OCI-LY3 (cell line): ENCODE measurements at regions not wholly inside any gene's neighbourhood (a gene's known extent, or its start where the extent isn't known, plus 50 kb on each side); places are given as distances from the start of the nearest gene placed in this dataset.
"Not testable (repeated sequence)": the region's sequence is repeated elsewhere in the genome, so short reads cannot be mapped to it uniquely, and the experiment has no call there.

Experiments used
- H2AFZ ChIP-seq: fragments of 200-600, 300-600 bp; shearing (Covaris generic); 2 replicates; pipeline ENCODE4 v1.6.0; 2014; ENCODE audit warnings: antibody characterized with exemption, low read depth, low read length
- H3K27ac ChIP-seq: fragments of 200-600, 300-600 bp; sonication (generic); 2 replicates; pipeline ENCODE4 v1.5.1; 2014; ENCODE audit warnings: mild to moderate bottlenecking, low read length, moderate library complexity, mixed read lengths
- H3K27me3 ChIP-seq: fragments of 200-600, 300-600 bp; sonication (generic); 2 replicates; pipeline ENCODE4 v1.6.1; 2014; ENCODE audit warnings: low read depth, low read length, mixed read lengths
- H3K36me3 ChIP-seq: fragments of 200-600, 300-600 bp; sonication (generic); replicated peaks from 2 replicates; pipeline ENCODE3; 2014; ENCODE audit warnings: low read depth, low read length, mixed read lengths
- H3K4me1 ChIP-seq: fragments of 300-600, 200-600 bp; sonication (generic); 2 replicates; pipeline ENCODE4 v1.6.1; 2014; ENCODE audit warnings: low read length, mixed read lengths
- H3K4me2 ChIP-seq: fragments of 200-600, 300-600 bp; sonication (generic); 2 replicates; pipeline ENCODE4 v1.6.1; 2014; ENCODE audit warnings: low read length, mixed read lengths
- H3K4me3 ChIP-seq: fragments of 300-600, 200-600 bp; sonication (generic); 2 replicates; pipeline ENCODE4 v1.5.1; 2014; ENCODE audit warnings: antibody characterized with exemption, mild to moderate bottlenecking, low read length, moderate library complexity
- H3K79me2 ChIP-seq: fragments of 300-600, 200-600 bp; shearing (Covaris generic); 2 replicates; pipeline ENCODE4 v1.6.1; 2014; ENCODE audit warnings: mild to moderate bottlenecking, low read length, mixed read lengths
- H3K9ac ChIP-seq: fragments of 300-600, 200-600 bp; shearing (Covaris generic); 2 replicates; pipeline ENCODE4 v1.6.0; 2014; ENCODE audit warnings: mild to moderate bottlenecking, low read length, moderate library complexity
- H3K9me3 ChIP-seq: fragments of 200-600, 300-600 bp; shearing (Covaris generic); 2 replicates; pipeline ENCODE4 v1.6.1; 2014; ENCODE audit warnings: low read length, mixed read lengths; ENCODE audit not compliant: insufficient read depth
- H4K20me1 ChIP-seq: fragments of 200-600, 300-600 bp; sonication (generic); 2 replicates; pipeline ENCODE4 v1.6.1; 2016; ENCODE audit warnings: low read length, mixed read lengths; ENCODE audit not compliant: insufficient read depth
- CTCF ChIP-seq: fragments of 200-600, 300-600 bp; sonication (generic); IDR thresholded peaks from 2 replicates; pipeline ENCODE4 v1.5.1; 2014; ENCODE audit warnings: antibody characterized with exemption, low read length, low read depth
- EZH2phosphoT487 ChIP-seq: fragments of 200-600 bp; shearing (Covaris generic); IDR thresholded peaks from 2 replicates; pipeline ENCODE4 v1.6.1; 2018; ENCODE audit warnings: antibody characterized with exemption, mixed run types, low read depth

GRCh38 chr4:107442538-107443111 lies 277.4 kb downstream of the PAPSS1 start:
- Histone ChIP-seq H3K27ac (no peak overlapping the region), H3K36me3 (no peaks in the 10 kb centered on the region), H3K9me3 (no peaks in the 10 kb centered on the region; the same call in 1 of the 2 replicates), H2AFZ (no peak overlapping the region), H3K4me2 (no peak overlapping the region), H3K9ac (no peak overlapping the region), H3K4me3 (no peak overlapping the region), H3K79me2 (no peaks in the 10 kb centered on the region), H3K4me1 (peaks cover 8% of the 10 kb centered on the region; the same call in 1 of the 2 replicates), H3K27me3 (no peaks in the 10 kb centered on the region), H4K20me1 (no peaks in the 10 kb centered on the region)
- TF ChIP-seq EZH2phosphoT487 = no peak
- TF ChIP-seq CTCF = no peak

GRCh38 chr4:107439401-107439800 lies 280.6 kb downstream of the PAPSS1 start:
- H3K4me2 ChIP-seq = no peak overlapping the region
- H3K27ac ChIP-seq = no peak overlapping the region
- peaks cover 8% of the 10 kb centered on the region; the same call in 1 of the 2 replicates for H3K4me1 ChIP-seq
- no peak overlapping the region for H3K9ac ChIP-seq
- H2AFZ ChIP-seq = no peak overlapping the region
- H4K20me1 ChIP-seq = no peaks in the 10 kb centered on the region
- H3K9me3 ChIP-seq = no peaks in the 10 kb centered on the region
- no peaks in the 10 kb centered on the region for H3K79me2 ChIP-seq
- no peak for TF ChIP-seq CTCF
- no peak for TF ChIP-seq EZH2phosphoT487
- H3K4me3 ChIP-seq = no peak overlapping the region
- no peaks in the 10 kb centered on the region for H3K27me3 ChIP-seq
- H3K36me3 ChIP-seq = no peaks in the 10 kb centered on the region

GRCh38 chr4:107436471-107436870 lies 283.6 kb downstream of the PAPSS1 start:
- not testable (repeated sequence) for H3K9ac ChIP-seq, H3K27ac ChIP-seq, H3K27me3 ChIP-seq, H3K4me2 ChIP-seq, H3K9me3 ChIP-seq, H3K4me1 ChIP-seq, H4K20me1 ChIP-seq, H2AFZ ChIP-seq, H3K4me3 ChIP-seq, H3K79me2 ChIP-seq, H3K36me3 ChIP-seq

- H3K9me3 ChIP-seq = no peaks in the 10 kb centered on the region
- 0 out of 2 replicates have a peak, but pooled peaks cover 4% of the 10 kb centered on the region for H3K4me1 ChIP-seq
- no peaks in the 10 kb centered on the region for H3K79me2 ChIP-seq
- H4K20me1 ChIP-seq = no peaks in the 10 kb centered on the region
- TF ChIP-seq EZH2phosphoT487 (no peak), CTCF (no peak)
- no peak overlapping the region for H3K27ac ChIP-seq
- H3K9ac ChIP-seq = no peak overlapping the region
- no peaks in the 10 kb centered on the region for H3K27me3 ChIP-seq
- no peak overlapping the region for H3K4me3 ChIP-seq
- H3K4me2 ChIP-seq = no peak overlapping the region
- no peaks in the 10 kb centered on the region for H3K36me3 ChIP-seq
- H2AFZ ChIP-seq = no peak overlapping the region
Observed at GRCh38 chr4:107432451-107432850, 287.6 kb downstream of the PAPSS1 start.
